ENCODE measurements at regions not wholly inside any gene's neighbourhood (a gene's known extent, or its start where the extent isn't known, plus 50 kb on each side); places are given as distances from the start of the nearest gene placed in this dataset.
"Not testable (repeated sequence)": the region's sequence is repeated elsewhere in the genome, so short reads cannot be mapped to it uniquely, and the experiment has no call there.

DNA sequence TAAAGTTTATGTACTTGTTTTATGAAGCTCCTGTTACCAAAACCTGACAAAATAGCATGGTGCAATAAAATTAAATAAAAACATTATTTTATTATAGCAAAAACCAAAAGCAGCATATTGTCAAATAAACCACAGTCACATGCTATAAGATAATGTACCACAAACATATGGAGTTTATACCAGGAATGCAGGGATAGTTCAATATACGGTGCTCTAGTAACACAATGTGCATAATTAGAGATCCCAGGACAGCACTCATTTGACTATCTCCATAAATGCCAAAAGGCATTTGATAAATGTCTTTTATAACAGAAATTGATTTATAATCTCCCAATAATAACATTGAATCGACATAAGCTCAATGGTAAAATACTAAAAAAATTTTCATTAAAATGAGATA is 402.0 kb downstream of the RND3 start:
- no peak overlapping the region for H3K4me2 ChIP-seq
- H3K9me3 ChIP-seq (replicated peaks in 1 of 11), result peaks cover 0 to 17% (median 8%) of the 10 kb centered on the region in 11 experiments; a peak in 13 of 22 replicates
- no peak overlapping the region for H3K4me3 ChIP-seq
- H3K27me3 ChIP-seq, result no peaks in the 10 kb centered on the region
- TF ChIP-seq Cebpa-rat (IDR thresholded peaks at IDR 0.05), result no peak
- no peaks in the 10 kb centered on the region for H3K36me3 ChIP-seq
- no peak overlapping the region for H3K9ac ChIP-seq
- H4K20me1 ChIP-seq, result no peaks in the 10 kb centered on the region
- H3K4me1 ChIP-seq, result peaks cover 0 to 20% (median 3%) of the 10 kb centered on the region in 10 experiments; a peak in 9 of 20 replicates
- no peak overlapping the region for H3K27ac ChIP-seq

DNA sequence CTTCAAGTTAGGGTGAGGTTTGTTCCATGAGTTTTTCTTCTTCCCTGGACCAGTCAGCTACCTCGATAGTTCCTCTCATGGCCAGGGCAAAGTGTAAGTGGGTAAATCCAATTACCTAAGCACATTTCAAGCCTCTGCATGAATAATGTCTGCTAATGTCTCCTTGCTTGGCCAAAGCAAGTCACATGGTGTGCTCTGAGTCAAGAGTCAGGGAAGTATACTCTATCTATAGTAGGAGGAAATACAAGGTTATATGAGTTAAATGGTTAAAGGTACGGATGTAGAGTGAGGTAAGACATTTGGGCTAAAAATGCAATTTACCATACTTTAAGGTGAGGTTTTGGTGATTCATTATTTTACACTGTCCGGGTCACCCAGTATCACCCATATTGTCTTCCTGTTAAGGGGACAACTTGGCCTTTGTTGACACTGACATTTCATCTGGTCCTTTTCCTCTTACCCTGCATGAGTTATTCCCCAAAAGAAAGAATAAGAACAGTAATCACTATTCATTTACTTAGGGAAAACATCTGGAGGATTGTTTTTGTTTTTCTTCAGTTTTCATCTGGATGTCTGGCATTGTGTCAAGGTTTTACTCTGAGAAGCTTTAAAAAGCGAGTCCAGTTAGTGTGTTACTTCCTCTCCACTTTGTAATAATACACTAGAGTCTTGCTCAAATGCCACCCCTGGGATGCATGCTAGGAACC is 405.5 kb downstream of the RND3 start:
- Histone ChIP-seq H3K9me3 (replicated peaks in 1 of 11) (peaks cover 0 to 17% (median 8%) of the 10 kb centered on the region in 11 experiments; a peak in 13 of 22 replicates), H3K36me3 (no peaks in the 10 kb centered on the region), H4K20me1 (no peaks in the 10 kb centered on the region), H3K27ac (no peak overlapping the region), H3K4me1 (peaks cover 0 to 33% (median 11%) of the 10 kb centered on the region in 10 experiments; a peak in 15 of 20 replicates), H3K9ac (no peak overlapping the region), H3K4me3 (no peak overlapping the region), H3K4me2 (peak overlapping the region in 3 of 11 experiments; percentile 7 to 63 (median 41); a peak in 5 of 22 replicates), H3K27me3 (no peaks in the 10 kb centered on the region)
- TF ChIP-seq Cebpa-rat (IDR thresholded peaks at IDR 0.05), result no peak

DNA sequence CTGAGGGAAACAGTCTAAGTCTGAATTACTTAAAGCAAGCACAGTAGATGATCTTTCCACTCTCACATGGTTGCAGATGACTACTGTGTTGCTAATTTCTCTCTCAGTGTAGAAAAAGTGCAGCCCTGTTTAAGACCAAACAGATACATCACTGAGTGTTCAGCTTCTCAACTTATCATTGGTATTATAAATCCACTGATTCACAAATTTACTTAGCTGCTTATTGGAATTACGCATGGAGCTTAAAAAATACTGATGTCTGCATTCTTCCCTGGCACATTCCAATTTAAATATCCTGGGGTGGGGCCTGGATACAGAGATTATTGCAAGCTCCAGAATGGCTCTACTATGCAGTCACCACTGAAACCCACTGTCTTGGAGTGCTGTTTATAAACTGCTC is 411.2 kb downstream of the RND3 start:
- Histone ChIP-seq H3K27me3 (no peaks in the 10 kb centered on the region), H3K4me1 (peaks cover 0 to 22% (median 11%) of the 10 kb centered on the region in 10 experiments; a peak in 14 of 20 replicates), H4K20me1 (no peaks in the 10 kb centered on the region), H3K27ac (no peak overlapping the region), H3K9me3 (replicated peaks in 1 of 11) (no peaks in the 10 kb centered on the region), H3K36me3 (no peaks in the 10 kb centered on the region), H3K9ac (no peak overlapping the region), H3K4me3 (no peak overlapping the region), H3K4me2 (no peak overlapping the region)
- TF ChIP-seq Cebpa-rat (IDR thresholded peaks at IDR 0.05), result no peak

DNA sequence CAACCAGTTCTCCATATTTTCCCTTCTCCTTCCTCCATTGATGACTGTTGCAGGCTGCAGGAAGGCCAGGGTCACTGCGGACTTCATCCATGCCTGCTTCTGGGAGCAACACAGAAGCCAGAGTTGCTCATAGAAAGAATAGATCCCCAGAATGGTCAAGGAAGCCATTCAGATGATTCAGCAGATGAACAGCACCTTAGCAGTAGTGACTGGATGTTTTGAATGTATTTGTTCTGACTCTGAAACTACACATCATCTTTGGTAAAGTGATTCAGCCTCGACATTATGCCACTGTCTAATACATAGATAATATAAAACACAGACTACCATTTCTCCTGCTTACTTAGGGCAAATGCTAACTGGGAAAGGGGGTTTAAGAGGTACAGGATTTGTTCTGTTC is 411.6 kb downstream of the RND3 start:
- no peak overlapping the region for H3K27ac ChIP-seq
- no peaks in the 10 kb centered on the region for H3K36me3 ChIP-seq
- no peak overlapping the region for H3K4me2 ChIP-seq
- H4K20me1 ChIP-seq, result no peaks in the 10 kb centered on the region
- no peaks in the 10 kb centered on the region for H3K27me3 ChIP-seq
- no peak for TF ChIP-seq Cebpa-rat (IDR thresholded peaks at IDR 0.05)
- H3K4me1 ChIP-seq, result peaks cover 0 to 17% (median 11%) of the 10 kb centered on the region in 10 experiments; a peak in 14 of 20 replicates
- no peak overlapping the region for H3K4me3 ChIP-seq
- no peaks in the 10 kb centered on the region for H3K9me3 ChIP-seq (replicated peaks in 1 of 11)
- no peak overlapping the region for H3K9ac ChIP-seq

DNA sequence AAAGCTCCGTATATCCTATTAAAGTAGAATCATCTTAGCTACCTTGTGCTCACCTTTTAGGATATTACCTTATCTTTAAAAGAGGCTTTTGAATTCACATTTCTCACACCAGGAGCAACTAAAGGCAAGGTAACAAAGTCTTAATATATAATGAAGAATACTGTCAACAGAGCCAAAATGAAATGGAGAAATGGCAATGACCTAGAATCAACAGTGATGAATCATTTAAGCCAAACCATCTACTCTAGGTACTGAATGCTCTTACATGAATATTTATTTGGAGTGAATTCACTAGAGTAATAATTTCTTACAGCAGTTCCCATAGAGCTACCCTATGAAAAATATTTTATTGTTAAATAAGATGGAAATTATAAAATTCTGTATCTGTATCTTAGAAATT is 421.0 kb downstream of the RND3 start:
- Histone ChIP-seq H3K36me3 (no peaks in the 10 kb centered on the region), H3K9ac (no peak overlapping the region), H3K27ac (no peak overlapping the region), H3K27me3 (no peaks in the 10 kb centered on the region), H3K4me3 (no peak overlapping the region), H4K20me1 (no peaks in the 10 kb centered on the region), H3K9me3 (replicated peaks in 1 of 11) (peaks cover 0 to 7% (median 0%) of the 10 kb centered on the region in 11 experiments; a peak in 1 of 22 replicates), H3K4me2 (no peak overlapping the region), H3K4me1 (peaks cover 3 to 22% (median 11%) of the 10 kb centered on the region in 10 experiments; a peak in 13 of 20 replicates)
- no peak for TF ChIP-seq Cebpa-rat (IDR thresholded peaks at IDR 0.05)

DNA sequence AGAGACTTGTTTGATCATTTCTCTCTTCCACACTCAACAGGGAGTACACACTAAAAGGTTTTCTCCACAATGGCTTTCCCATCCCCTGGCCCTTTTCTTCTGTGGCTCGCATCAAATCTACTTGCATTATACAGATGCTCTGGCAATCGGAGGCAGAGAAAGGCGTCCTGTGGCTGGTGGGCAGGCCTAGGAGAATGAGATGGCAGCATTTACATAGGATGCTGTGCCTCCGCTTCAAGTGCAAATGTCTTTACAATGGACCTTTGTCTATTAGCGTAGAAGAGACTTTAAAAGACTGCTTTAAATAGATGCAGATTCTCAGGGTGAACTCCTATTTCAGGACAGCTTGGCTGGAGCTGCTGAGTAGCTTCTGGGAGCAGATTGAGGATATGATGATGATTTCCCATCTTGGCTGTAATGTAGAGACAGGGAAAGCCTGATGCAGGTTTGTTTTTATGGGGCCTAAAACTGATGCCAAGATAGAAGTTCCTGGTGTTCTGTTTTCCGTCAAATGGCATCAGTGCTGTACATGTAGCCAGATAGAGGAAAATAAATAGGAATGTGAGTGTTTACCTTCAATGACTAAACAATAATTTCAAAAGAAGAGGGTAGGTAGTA is 423.4 kb downstream of the RND3 start:
- H3K9ac ChIP-seq, result no peak overlapping the region
- no peak overlapping the region for H3K4me2 ChIP-seq
- H3K27me3 ChIP-seq, result no peaks in the 10 kb centered on the region
- no peaks in the 10 kb centered on the region for H3K9me3 ChIP-seq (replicated peaks in 1 of 11)
- H3K4me1 ChIP-seq, result peaks cover 3 to 24% (median 11%) of the 10 kb centered on the region in 10 experiments; a peak in 13 of 20 replicates
- TF ChIP-seq Cebpa-rat (IDR thresholded peaks at IDR 0.05), result no peak
- H3K36me3 ChIP-seq, result no peaks in the 10 kb centered on the region
- H4K20me1 ChIP-seq, result no peaks in the 10 kb centered on the region
- H3K27ac ChIP-seq, result no peak overlapping the region
- no peak overlapping the region for H3K4me3 ChIP-seq

DNA sequence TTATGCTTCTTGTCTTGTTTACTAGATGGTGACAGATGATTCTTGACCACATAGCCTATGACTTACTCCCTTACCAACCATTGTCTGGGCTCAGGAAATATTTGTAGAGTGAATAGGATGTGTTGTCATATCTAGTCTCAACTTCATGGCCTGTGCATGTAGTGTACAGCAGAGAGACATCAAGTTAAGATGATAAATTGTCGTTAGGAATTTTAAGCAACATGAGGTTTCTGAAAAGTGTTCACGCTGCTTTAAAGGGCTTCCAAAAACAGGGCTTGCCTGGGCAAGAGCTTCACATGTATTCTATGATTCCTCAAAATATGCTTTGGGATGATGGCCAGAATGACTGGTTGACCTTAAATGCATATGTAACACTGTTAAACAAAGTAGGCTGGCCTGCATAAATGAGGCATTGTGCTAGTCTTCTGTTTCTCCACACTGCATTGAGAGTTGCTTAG is 424.0 kb downstream of the RND3 start:
- no peak for TF ChIP-seq Cebpa-rat (IDR thresholded peaks at IDR 0.05)
- H3K4me1 ChIP-seq, result peaks cover 3 to 24% (median 11%) of the 10 kb centered on the region in 10 experiments; a peak in 13 of 20 replicates
- no peaks in the 10 kb centered on the region for H3K27me3 ChIP-seq
- H3K9ac ChIP-seq, result no peak overlapping the region
- H3K4me2 ChIP-seq, result 0 out of 22 replicates have a peak overlapping the region, but pooled peaks of 2 of the 11 experiments have one; percentile 13 to 45
- no peak overlapping the region for H3K27ac ChIP-seq
- H3K4me3 ChIP-seq, result no peak overlapping the region
- no peaks in the 10 kb centered on the region for H4K20me1 ChIP-seq
- H3K36me3 ChIP-seq, result no peaks in the 10 kb centered on the region
- H3K9me3 ChIP-seq (replicated peaks in 1 of 11), result no peaks in the 10 kb centered on the region

DNA sequence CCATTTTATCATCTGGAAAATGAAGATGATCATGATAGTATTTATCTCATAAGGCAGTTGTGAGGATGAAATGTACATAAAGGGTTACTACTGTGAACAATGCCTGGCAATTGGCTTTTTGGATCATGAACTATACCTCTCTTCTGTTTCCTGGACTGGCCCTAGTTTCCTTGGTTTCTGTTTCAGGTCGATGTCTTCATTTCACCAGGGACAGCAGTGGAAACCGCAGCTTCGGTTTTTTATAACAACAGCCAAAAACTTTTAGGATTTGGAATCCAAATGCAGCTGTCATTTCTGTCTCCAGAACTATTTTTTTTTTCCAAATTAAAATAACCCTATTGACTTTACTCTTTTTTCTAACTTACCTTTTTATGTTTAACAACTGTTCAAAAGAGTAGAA is 425.1 kb downstream of the RND3 start:
- Histone ChIP-seq H3K27me3 (no peaks in the 10 kb centered on the region), H3K9me3 (replicated peaks in 1 of 11) (no peaks in the 10 kb centered on the region), H3K27ac (peak overlapping the region in 8 of 11 experiments; percentile 23 to 58 (median 40); a peak in 10 of 22 replicates), H3K4me1 (peaks cover 3 to 24% (median 11%) of the 10 kb centered on the region in 10 experiments; a peak in 13 of 20 replicates), H3K36me3 (no peaks in the 10 kb centered on the region), H3K9ac (0 out of 22 replicates have a peak overlapping the region, but pooled peaks of 1 of the 11 experiments have one; percentile 21), H4K20me1 (no peaks in the 10 kb centered on the region), H3K4me2 (peak overlapping the region; percentile 13 to 69 (median 45); a peak in 20 of 22 replicates), H3K4me3 (no peak overlapping the region)
- no peak for TF ChIP-seq Cebpa-rat (IDR thresholded peaks at IDR 0.05)

DNA sequence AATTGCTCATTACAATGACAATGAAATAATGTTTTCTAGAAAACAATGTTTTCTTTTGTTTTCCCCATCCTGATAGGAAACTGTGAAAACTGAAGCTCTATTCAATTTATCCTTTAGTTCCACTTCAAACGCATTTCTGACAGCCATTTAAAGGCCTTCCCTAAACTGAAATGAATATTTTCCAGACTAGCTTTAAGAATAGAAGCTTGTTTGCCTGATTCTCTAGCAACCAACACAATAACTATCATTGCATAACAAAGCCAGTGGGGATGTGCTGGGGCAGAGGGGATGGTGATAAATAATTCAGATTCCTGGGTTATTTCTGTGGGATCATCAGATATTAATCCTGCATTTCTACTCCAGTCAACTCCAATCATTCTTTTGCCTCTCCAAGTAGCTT is 427.1 kb downstream of the RND3 start:
- Histone ChIP-seq H3K4me3 (no peak overlapping the region), H3K36me3 (no peaks in the 10 kb centered on the region), H3K4me1 (peaks cover 3 to 24% (median 11%) of the 10 kb centered on the region in 10 experiments; a peak in 13 of 20 replicates), H3K4me2 (no peak overlapping the region), H3K9me3 (replicated peaks in 1 of 11) (peaks cover 0 to under 1% (median 0%) of the 10 kb centered on the region in 11 experiments; a peak in 1 of 22 replicates), H3K27me3 (no peaks in the 10 kb centered on the region), H3K9ac (no peak overlapping the region), H4K20me1 (no peaks in the 10 kb centered on the region), H3K27ac (no peak overlapping the region)
- TF ChIP-seq Cebpa-rat (IDR thresholded peaks at IDR 0.05), result no peak

DNA sequence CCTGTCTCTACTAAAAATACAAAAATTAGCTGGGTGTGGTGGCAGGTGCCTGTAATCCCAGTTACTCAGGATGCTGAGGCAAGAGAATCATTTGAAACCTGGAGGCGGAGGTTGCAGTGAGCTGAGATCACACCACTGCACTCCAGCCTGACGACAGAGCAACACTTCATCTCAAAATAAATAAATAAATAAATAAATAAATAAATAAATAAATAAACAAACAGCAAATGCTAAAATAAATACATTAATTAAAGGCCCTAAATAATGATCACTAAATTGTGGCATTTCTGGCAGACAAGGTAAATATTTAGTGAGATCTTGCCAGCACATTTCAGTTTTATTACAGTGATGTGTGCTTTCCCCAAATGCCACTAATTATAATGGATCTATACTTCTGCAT is 427.8 kb downstream of the RND3 start:
- not testable (repeated sequence) for H3K4me2 ChIP-seq; H3K9me3 ChIP-seq (replicated peaks in 1 of 11); H3K27ac ChIP-seq; H4K20me1 ChIP-seq; H3K27me3 ChIP-seq; H3K36me3 ChIP-seq; H3K9ac ChIP-seq; H3K4me3 ChIP-seq
- H3K4me1 ChIP-seq, result peaks cover 3 to 24% (median 11%) of the 10 kb centered on the region in 10 experiments; a peak in 13 of 20 replicates
